Heart left ventricle (tissue), 13 donors: ENCODE measurements at regions not wholly inside any gene's neighbourhood (a gene's known extent, or its start where the extent isn't known, plus 50 kb on each side); places are given as distances from the start of the nearest gene placed in this dataset.

Source experiments
- CTCF ChIP-seq, 12 donors: fragments of 200-600 bp; sonication (generic) in 4 of 12; IDR thresholded peaks; one replicate each; pipeline versions ENCODE4 v1.5.0 to v1.8.0; 2018 to 2022; ENCODE audit warnings: antibody characterized with exemption in 12 of 12, mild to moderate bottlenecking in 5 of 12
- POLR2A ChIP-seq, 2 donors: fragments of 450-650 bp; IDR thresholded peaks; one replicate each; pipeline ENCODE4 v1.6.1; 2017; ENCODE audit warnings: antibody characterized with exemption in 2 of 2, mild to moderate bottlenecking in 2 of 2, moderate library complexity in 2 of 2
- donor health status: ischemic (EF 13 %, LVEDD 7.1; RV severe dilation, severe dysfunction).
- donor health status: DM: no; HTN: yes; CAD: no.
- donor health status: DM: no; HTN: no; CAD: no.
- donor health status: ischemic (EF 25% LVEDD 6.9; RV normal size, moderate dysfunction).
- donor health status: ischemic (EF 25% LVEDD 5.7; RV mildly dilated, moderate dysfunction).
- donor health status: ischemic (EF 35%, LVEDD 5.7; RV mildly dilated, moderate dysfunction).
- donor health status: nonischemic (EF 11% LVEDD 7.7; RV severe dilation, severe dysfunction).
- donor health status: DM: yes; HTN: yes; CAD: no.
- donor health status: PGD.
- donor health status: ischemic (EF 29% LVEDD 5.4; RV normal size, mild dysfunction).
- donor health status: nonischemic (EF 23%, LVEDD 6.1; RV moderate dilation, normal function).

GRCh38 chr10:4303045-4303444 lies 518.0 kb upstream of the KLF6 start:
- TF ChIP-seq CTCF (IDR thresholded peaks at IDR 0.05) (no peak), POLR2A (IDR thresholded peaks at IDR 0.05) (no peak)
